ENCODE measurements at regions not wholly inside any gene's neighbourhood (a gene's known extent, or its start where the extent isn't known, plus 50 kb on each side); places are given as distances from the start of the nearest gene placed in this dataset. TPM values are rescaled to one million over a fixed set of nuclear protein-coding genes. Genes with fewer than 3 reads are reported as not detected.

GRCh38 chr12:96132819-96133218 lies 61.4 kb upstream of the ELK3 start:
- DNase-seq (ENCODE audit: low spot score), result peak; percentile 22

GRCh38 chr12:96134200-96134599 lies 60.0 kb upstream of the ELK3 start:
- peak; percentile 13 for DNase-seq (ENCODE audit: low spot score)

- no peak for DNase-seq (ENCODE audit: low spot score)
Observed at GRCh38 chr12:96136161-96136560, 58.0 kb upstream of the ELK3 start.

- DNase-seq (ENCODE audit: low spot score), result no peak
Observed at GRCh38 chr12:96136725-96137378, 57.3 kb upstream of the ELK3 start.

GRCh38 chr12:96140174-96140573 lies 54.0 kb upstream of the ELK3 start:
- no peak for DNase-seq (ENCODE audit: low spot score)

DNA sequence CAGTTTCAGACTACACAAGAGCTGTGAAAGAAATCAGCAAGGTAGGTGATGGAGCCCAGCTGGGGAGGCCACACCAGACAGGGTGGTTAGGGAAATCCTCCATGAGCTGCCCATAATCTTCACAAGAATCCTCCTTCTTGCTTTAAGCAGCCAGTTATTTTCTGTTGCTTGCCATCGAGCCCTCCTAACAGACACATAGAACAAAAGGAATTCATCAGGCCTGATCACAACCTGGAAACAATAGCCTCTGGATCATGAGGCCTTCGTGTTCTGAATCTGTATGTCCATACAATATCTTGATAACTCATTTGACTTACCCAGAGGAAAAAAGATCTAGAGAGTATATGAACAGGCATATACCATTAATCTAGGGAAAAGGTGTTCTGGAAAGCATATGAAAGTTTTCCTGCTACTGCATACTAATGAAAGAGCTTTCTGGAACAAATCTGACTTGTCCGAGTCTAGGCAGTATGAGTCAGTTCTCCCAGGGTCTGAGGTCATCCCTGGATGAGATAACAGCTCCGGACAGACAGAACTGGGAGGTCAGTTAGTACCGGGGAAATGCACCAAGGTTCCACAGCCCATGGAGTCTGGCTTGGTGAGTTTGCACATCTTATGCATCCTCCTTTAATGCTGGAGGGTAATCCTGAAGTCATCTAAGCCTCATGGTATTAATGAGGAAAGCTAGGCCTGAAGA lies 52.8 kb upstream of the ELK3 start:
- DNase-seq (ENCODE audit: low spot score), result no peak

DNA sequence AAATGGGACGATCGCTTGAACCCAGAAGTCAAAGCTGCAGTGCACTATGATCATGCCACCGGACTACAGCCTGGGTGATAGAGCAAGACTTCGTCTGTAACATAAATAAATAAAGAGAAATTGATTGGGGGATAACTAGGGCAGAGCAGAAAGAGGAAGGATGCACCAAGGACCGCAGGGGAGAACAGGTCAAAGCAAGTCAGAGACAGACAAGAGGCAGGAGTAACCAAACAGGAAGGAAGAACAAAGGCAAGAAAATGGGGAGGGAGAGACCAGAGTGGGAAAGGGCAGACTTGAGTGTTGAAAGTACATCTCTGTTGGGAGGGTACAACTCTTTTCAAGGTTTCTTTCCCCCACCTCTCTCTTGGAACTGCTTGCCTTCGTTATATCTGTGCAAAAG lies 50.8 kb upstream of the ELK3 start:
- DNase-seq (ENCODE audit: low spot score), result no peak

- no peak for DNase-seq (ENCODE audit: low spot score)
Observed at GRCh38 chr12:96143827-96144565, 50.2 kb upstream of the ELK3 start.

Small RNAs in the stretch of these regions (small RNA-seq; reads per million reads assigned to genes)
- gene RN7SL88P, result not detected
